CD4-positive, alpha-beta T cell treated with Interleukin-4 for 1 hour (primary cell): ENCODE measurements at regions not wholly inside any gene's neighbourhood (a gene's known extent, or its start where the extent isn't known, plus 50 kb on each side); places are given as distances from the start of the nearest gene placed in this dataset.
"Not testable (repeated sequence)": the region's sequence is repeated elsewhere in the genome, so short reads cannot be mapped to it uniquely, and the experiment has no call there.

Experiments used
- DNase-seq, 2 donors: peaks; one replicate each; pipeline ENCODE4 v3.0.0-alpha.2; 2020 to 2022

GRCh38 chr2:215740071-215740470 lies 273.3 kb downstream of the MREG start:
- DNase-seq: no peak

- no peak for DNase-seq
Measured at GRCh38 chr2:215738351-215738750, 275.0 kb downstream of the MREG start.

GRCh38 chr2:215737477-215737876 lies 275.9 kb downstream of the MREG start:
- no peak for DNase-seq

- no peak for DNase-seq
Measured at GRCh38 chr2:215736653-215737290, 276.6 kb downstream of the MREG start.

GRCh38 chr2:215731108-215731658 lies 282.2 kb downstream of the MREG start:
- DNase-seq: no peak

GRCh38 chr2:215729985-215730620 lies 283.2 kb downstream of the MREG start:
- no peak for DNase-seq

- DNase-seq: peak; percentile 3 to 40
Measured at GRCh38 chr2:215728504-215729065, 284.8 kb downstream of the MREG start.

- no peak for DNase-seq
Measured at GRCh38 chr2:215727507-215728503, 285.5 kb downstream of the MREG start.

GRCh38 chr2:215726070-215726469 lies 287.3 kb downstream of the MREG start:
- no peak for DNase-seq

- DNase-seq: no peak
Measured at GRCh38 chr2:215724146-215724545, 288.3 kb upstream of the FN1 start.

GRCh38 chr2:215723631-215724011 lies 287.8 kb upstream of the FN1 start:
- DNase-seq: no peak

- no peak for DNase-seq
Measured at GRCh38 chr2:215722986-215723630, 287.2 kb upstream of the FN1 start.

GRCh38 chr2:215722125-215722524 lies 286.3 kb upstream of the FN1 start:
- no peak for DNase-seq

GRCh38 chr2:215721515-215721914 lies 285.6 kb upstream of the FN1 start:
- DNase-seq: not testable (repeated sequence)

- no peak for DNase-seq
Measured at GRCh38 chr2:215718890-215719289, 283.0 kb upstream of the FN1 start.

- DNase-seq: no peak
Measured at GRCh38 chr2:215718436-215718835, 282.6 kb upstream of the FN1 start.

- no peak for DNase-seq
Measured at GRCh38 chr2:215717501-215718381, 281.9 kb upstream of the FN1 start.

- DNase-seq: no peak
Measured at GRCh38 chr2:215716956-215717355, 281.1 kb upstream of the FN1 start.

GRCh38 chr2:215712871-215713790 lies 277.3 kb upstream of the FN1 start:
- DNase-seq: no peak

- no peak for DNase-seq
Measured at GRCh38 chr2:215712219-215712868, 276.5 kb upstream of the FN1 start.
